H1 (cell line): ENCODE measurements at regions not wholly inside any gene's neighbourhood (a gene's known extent, or its start where the extent isn't known, plus 50 kb on each side); places are given as distances from the start of the nearest gene placed in this dataset.
"Not testable (repeated sequence)": the region's sequence is repeated elsewhere in the genome, so short reads cannot be mapped to it uniquely, and the experiment has no call there.

Experiments used
- CTCF ChIA-PET: fragments of 300-600 bp; sonication (Branson Sonifier 250); formaldehyde crosslinking; loops from one replicate; lab custom pipeline; 2021; ENCODE audit not compliant: partially characterized antibody; lab: Charles Lee
- POLR2A ChIA-PET: fragments of 300-600 bp; sonication (Branson Sonifier 250); formaldehyde crosslinking; loops from one replicate; lab custom pipeline; 2021; ENCODE audit warnings: inconsistent platforms; ENCODE audit not compliant: partially characterized antibody; lab: Charles Lee
- DNase-seq, 2 experiments: peaks; one replicate each; pipeline versions ENCODE4 v3.0.0 to v3.0.0-alpha.2; 2010 to 2022; ENCODE audit warnings: low spot score in 2 of 2, low read depth in 1 of 2, mixed read lengths in 1 of 2
- FAIRE-seq: peaks from 2 replicates; lab custom pipeline; 2011; peaks lifted over from hg19 to GRCh38; lab: Jason Lieb, UNC
- H2AFZ ChIP-seq: 2 replicates; pipeline ENCODE4 v1.8.1; 2012; ENCODE audit warnings: low read length, inconsistent platforms
- H2AK5ac ChIP-seq: 2 replicates; pipeline ENCODE4 v1.6.1; 2013; ENCODE audit warnings: low read depth, low read length
- H2BK120ac ChIP-seq: replicated peaks from 2 replicates; pipeline ENCODE3; 2013; ENCODE audit warnings: low read depth, low read length, inconsistent platforms
- H2BK12ac ChIP-seq: 2 replicates; pipeline ENCODE4 v1.6.1; 2013; ENCODE audit warnings: low read depth, low read length
- H2BK15ac ChIP-seq: 2 replicates; pipeline ENCODE4 v1.6.1; 2013; ENCODE audit warnings: low read length
- H2BK20ac ChIP-seq: 2 replicates; pipeline ENCODE4 v1.6.1; 2013; ENCODE audit warnings: low read length
- H2BK5ac ChIP-seq: 2 replicates; pipeline ENCODE4 v1.6.1; 2013; ENCODE audit warnings: low read depth, low read length
- H3K14ac ChIP-seq: 2 replicates; pipeline ENCODE4 v1.6.1; 2013; ENCODE audit warnings: inconsistent platforms; ENCODE audit not compliant: insufficient read length
- H3K18ac ChIP-seq: 2 replicates; pipeline ENCODE4 v1.6.1; 2013; ENCODE audit warnings: low read length; ENCODE audit errors: extremely low read depth
- H3K23ac ChIP-seq: 2 replicates; pipeline ENCODE4 v1.6.1; 2013; ENCODE audit warnings: inconsistent platforms; ENCODE audit not compliant: insufficient read length
- H3K23me2 ChIP-seq: 2 replicates; pipeline ENCODE4 v1.6.1; 2013; ENCODE audit warnings: low read depth, low read length
- H3K27ac ChIP-seq: 2 replicates; pipeline ENCODE4 v1.6.1; 2011; ENCODE audit warnings: low read depth, low read length, inconsistent platforms
- H3K27me3 ChIP-seq, 4 experiments: replicated peaks in 1 of 4; 1 replicate in 1 of 4; 2 replicates in 3 of 4; pipeline versions ENCODE4 v1.6.1 to v1.8.1; 2011 to 2013; ENCODE audit warnings: low read length in 3 of 4, mild to moderate bottlenecking in 3 of 4, inconsistent platforms in 2 of 4, mixed read lengths in 2 of 4, moderate library complexity in 1 of 4; ENCODE audit not compliant: control insufficient read depth in 3 of 4, insufficient read depth in 3 of 4; ENCODE audit errors: extremely low read depth in 1 of 4
- H3K36me3 ChIP-seq, 4 experiments: 2 replicates each; pipeline versions ENCODE4 v1.6.1 to v1.8.1; 2011 to 2013; ENCODE audit warnings: mild to moderate bottlenecking in 4 of 4, low read length in 3 of 4, moderate library complexity in 2 of 4, control low read depth in 1 of 4, inconsistent platforms in 1 of 4; ENCODE audit not compliant: insufficient read depth in 4 of 4, control insufficient read depth in 2 of 4
- H3K4ac ChIP-seq: replicated peaks from 2 replicates; pipeline ENCODE3; 2013; ENCODE audit warnings: low read length, low read depth, mixed read lengths, inconsistent platforms; ENCODE audit not compliant: insufficient read length
- H3K4me1 ChIP-seq, 4 experiments: replicated peaks in 1 of 4; 1 replicate in 1 of 4; 2 replicates in 3 of 4; pipeline versions ENCODE4 v1.6.1 to v1.8.1; 2011 to 2013; ENCODE audit warnings: low read length in 3 of 4, inconsistent platforms in 2 of 4, mixed read lengths in 1 of 4; ENCODE audit not compliant: insufficient read depth in 4 of 4, control insufficient read depth in 3 of 4
- H3K4me2 ChIP-seq, 2 experiments: 2 replicates each; pipeline versions ENCODE4 v1.6.1 to v1.8.1; 2011 to 2013; ENCODE audit warnings: low read depth in 2 of 2, low read length in 2 of 2, control low read depth in 1 of 2, inconsistent platforms in 1 of 2, mild to moderate bottlenecking in 1 of 2; ENCODE audit not compliant: insufficient read depth in 1 of 2
- H3K4me3 ChIP-seq, 4 experiments: fragments of 200-600, 300-600 bp in 1 of 4; sonication (generic), shearing (Covaris generic), sonication (Bioruptor Twin) in 1 of 4; 2 replicates each; pipeline versions ENCODE4 v1.5.1 to v1.8.1; 2011 to 2016; ENCODE audit warnings: low read length in 4 of 4, low read depth in 3 of 4, control low read depth in 2 of 4, inconsistent platforms in 2 of 4, mild to moderate bottlenecking in 2 of 4, mixed read lengths in 1 of 4, moderate library complexity in 1 of 4; ENCODE audit not compliant: insufficient read depth in 2 of 4; ENCODE audit errors: extremely low read depth in 1 of 4
- H3K56ac ChIP-seq: replicated peaks from 2 replicates; pipeline ENCODE3; 2013; ENCODE audit warnings: low read depth, mild to moderate bottlenecking, mixed read lengths, low read length, inconsistent platforms; ENCODE audit not compliant: insufficient read length
- H3K79me1 ChIP-seq: 2 replicates; pipeline ENCODE4 v1.6.1; 2013; ENCODE audit warnings: low read depth, low read length, control low read depth
- H3K79me2 ChIP-seq, 2 experiments: 2 replicates each; pipeline versions ENCODE4 v1.6.1 to v1.8.1; 2012 to 2013; ENCODE audit warnings: low read length in 2 of 2, mild to moderate bottlenecking in 2 of 2, inconsistent platforms in 1 of 2; ENCODE audit not compliant: insufficient read depth in 2 of 2, control insufficient read depth in 1 of 2
- H3K9ac ChIP-seq, 4 experiments: replicated peaks in 1 of 4; 1 replicate in 1 of 4; 2 replicates in 3 of 4; pipeline versions ENCODE4 v1.6.1 to v1.8.1; 2011 to 2013; ENCODE audit warnings: low read depth in 3 of 4, low read length in 3 of 4, control low read depth in 2 of 4, mild to moderate bottlenecking in 2 of 4, moderate library complexity in 2 of 4, inconsistent platforms in 1 of 4; ENCODE audit errors: extremely low read depth in 1 of 4
- H3K9me3 ChIP-seq, 2 experiments: 2 replicates each; pipeline versions ENCODE4 v1.6.1 to v1.8.1; 2012 to 2013; ENCODE audit warnings: mild to moderate bottlenecking in 2 of 2, moderate library complexity in 2 of 2, control low read depth in 1 of 2, inconsistent platforms in 1 of 2, low read depth in 1 of 2, low read length in 1 of 2, mixed read lengths in 1 of 2; ENCODE audit not compliant: insufficient read depth in 2 of 2
- H4K20me1 ChIP-seq, 2 experiments: replicated peaks in 1 of 2; 2 replicates each; pipeline versions ENCODE3 to v1.8.1; 2011 to 2013; ENCODE audit warnings: inconsistent platforms in 2 of 2, low read length in 2 of 2, mild to moderate bottlenecking in 1 of 2; ENCODE audit not compliant: insufficient read depth in 2 of 2, control insufficient read depth in 1 of 2
- H4K5ac ChIP-seq: 2 replicates; pipeline ENCODE4 v1.6.1; 2013; ENCODE audit warnings: low read length, low read depth, mixed read lengths, inconsistent platforms; ENCODE audit not compliant: insufficient read length
- H4K8ac ChIP-seq: 2 replicates; pipeline ENCODE4 v1.8.0; 2013; ENCODE audit warnings: mild to moderate bottlenecking, moderate library complexity, low read length, inconsistent platforms; ENCODE audit not compliant: insufficient read depth; ENCODE audit errors: extremely low read depth
- H4K91ac ChIP-seq: replicated peaks from 2 replicates; pipeline ENCODE3; 2013; ENCODE audit warnings: low read length, mixed read lengths, inconsistent platforms; ENCODE audit not compliant: insufficient read length
- WGBS, 2 experiments: shearing (Covaris generic) in 1 of 2; methylation state at CpG; one replicate each; pipeline versions ENCODE4 v1.1.6 to v1.1.7; 2013 to 2015; ENCODE audit warnings: low lambda C conversion rate in 2 of 2, mixed read lengths in 2 of 2, inconsistent platforms in 1 of 2, low coverage in 1 of 2, missing lambda C conversion rate in 1 of 2; ENCODE audit not compliant: insufficient replicate concordance in 2 of 2, insufficient coverage in 1 of 2, insufficient read length in 1 of 2; ENCODE audit errors: extremely low coverage in 1 of 2, missing lambda C conversion rate in 1 of 2; 5-methylcytosine and 5-hydroxymethylcytosine counted together

DNA sequence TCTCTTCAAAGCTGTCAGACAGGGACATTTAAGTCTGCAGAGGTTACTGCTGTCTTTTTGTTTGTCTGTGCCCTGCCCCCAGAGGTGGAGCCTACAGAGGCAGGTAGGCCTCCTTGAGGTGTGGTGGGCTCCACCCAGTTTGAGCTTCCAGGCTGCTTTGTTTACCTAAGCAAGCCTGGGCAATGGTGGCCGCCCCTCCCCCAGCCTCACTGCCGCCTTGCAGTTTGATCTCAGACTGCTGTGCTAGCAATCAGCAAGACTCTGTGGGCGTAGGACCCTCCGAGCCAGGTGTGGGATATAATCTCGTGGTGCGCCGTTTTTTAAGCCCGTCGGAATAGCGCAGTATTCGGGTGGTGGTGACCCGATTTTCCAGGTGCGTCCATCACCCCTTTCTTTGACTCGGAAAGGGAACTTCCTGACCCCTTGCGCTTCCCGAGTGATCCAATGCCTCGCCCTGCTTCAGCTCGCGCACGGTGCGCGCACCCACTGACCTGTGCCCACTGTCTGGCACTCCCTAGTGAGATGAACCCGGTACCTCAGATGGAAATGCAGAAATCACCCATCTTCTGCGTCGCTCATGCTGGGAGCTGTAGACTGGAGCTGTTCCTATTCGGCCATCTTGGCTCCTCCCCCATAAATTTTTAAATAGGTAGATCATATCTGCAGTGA is 785.1 kb downstream of the TDRD15 start:
- not testable (repeated sequence) for FAIRE-seq, H3K4me2 ChIP-seq

More for the DNA sequence above, 785.1 kb downstream of the TDRD15 start:
- H2AFZ ChIP-seq, H3K23me2 ChIP-seq, H3K23ac ChIP-seq, H3K4me1 ChIP-seq, H2BK120ac ChIP-seq, H3K27ac ChIP-seq, H3K18ac ChIP-seq, H2BK15ac ChIP-seq, H3K56ac ChIP-seq, H3K4me3 ChIP-seq, H4K5ac ChIP-seq, H2BK5ac ChIP-seq, H2AK5ac ChIP-seq, H2BK12ac ChIP-seq, CTCF ChIA-PET, H3K79me1 ChIP-seq, H4K91ac ChIP-seq, H3K4ac ChIP-seq, H3K79me2 ChIP-seq, H3K36me3 ChIP-seq, H3K9ac ChIP-seq, H2BK20ac ChIP-seq, H3K14ac ChIP-seq, H4K8ac ChIP-seq, H3K9me3 ChIP-seq, H4K20me1 ChIP-seq, POLR2A ChIA-PET, H3K27me3 ChIP-seq: not testable (repeated sequence)
- WGBS, 2 experiments, result 89% methylated on average over 26 of the region's 26 CpGs; no CpG with 5 or more reads in 1 of the 2 experiments
- peak in 1 of 2 experiments; percentile 50 for DNase-seq
